ENCODE measurements at regions not wholly inside any gene's neighbourhood (a gene's known extent, or its start where the extent isn't known, plus 50 kb on each side); places are given as distances from the start of the nearest gene placed in this dataset.

GRCh38 chr13:60662595-60662994, 265.6 kb downstream of the TDRD3 start:
- TF ChIP-seq CTCF (IDR thresholded peaks at IDR 0.05; ENCODE audit: poor library complexity), result no peak
- TF ChIP-seq EZH2phosphoT487 (IDR thresholded peaks at IDR 0.05; ENCODE audit: low read depth, severe bottlenecking, unreplicated experiment), result no peak
- no peak for TF ChIP-seq EZH2 (IDR thresholded peaks at IDR 0.05; ENCODE audit: borderline replicate concordance)

All from hepatocyte (in vitro differentiated cells).